Activated T-helper 17 cell treated with anti-CD3 and anti-CD28 coated beads, Interleukin-2, amount 50 U/mL, for 72 hours (primary cell): ENCODE measurements at regions not wholly inside any gene's neighbourhood (a gene's known extent, or its start where the extent isn't known, plus 50 kb on each side); places are given as distances from the start of the nearest gene placed in this dataset.
"Not testable (repeated sequence)": the region's sequence is repeated elsewhere in the genome, so short reads cannot be mapped to it uniquely, and the experiment has no call there.

Experiments
- ATAC-seq: fragments of 150-1000 bp; cut with Tn5 transposase; replicated peaks from 2 replicates; pipeline ENCODE4 v1.10.0; 2021; ENCODE audit warnings: mild to moderate bottlenecking, moderate library complexity
- H3K27ac Mint-ChIP-seq: one replicate; pipeline ENCODE4 v1.8.0; 2022; ENCODE audit warnings: mixed read lengths
- H3K27me3 Mint-ChIP-seq: one replicate; pipeline ENCODE4 v1.8.0; 2022; ENCODE audit warnings: mixed read lengths
- H3K36me3 Mint-ChIP-seq: one replicate; pipeline ENCODE4 v1.8.0; 2022; ENCODE audit warnings: low read depth, mild to moderate bottlenecking, mixed read lengths
- H3K4me1 Mint-ChIP-seq: one replicate; pipeline ENCODE4 v1.8.0; 2022; ENCODE audit warnings: mixed read lengths
- H3K4me3 Mint-ChIP-seq: one replicate; pipeline ENCODE4 v1.8.0; 2022; ENCODE audit warnings: mild to moderate bottlenecking, mixed read lengths
- H3K9me3 Mint-ChIP-seq: one replicate; pipeline ENCODE4 v1.8.0; 2022; ENCODE audit warnings: mixed read lengths

DNA sequence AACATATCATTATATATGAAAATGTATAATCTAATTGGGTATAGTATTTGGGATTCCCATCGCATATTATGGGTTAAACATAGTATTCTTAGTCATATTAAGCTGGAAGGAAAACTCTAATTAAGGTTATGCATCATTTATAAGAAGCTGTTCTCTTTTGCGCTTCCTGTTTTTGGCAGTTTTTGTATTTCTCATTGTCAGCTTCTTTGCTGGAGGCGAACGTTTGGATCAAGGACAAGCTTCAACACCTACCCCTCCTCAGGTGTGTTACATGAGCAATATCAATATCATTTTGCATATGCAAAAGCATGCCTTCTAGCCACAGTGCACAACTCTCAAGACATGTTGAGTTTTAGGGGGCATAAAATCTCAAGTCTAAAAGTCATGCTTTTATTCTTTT is 439.8 kb downstream of the TDRD3 start:
- H3K4me1 Mint-ChIP-seq = no peaks in the 10 kb centered on the region
- H3K9me3 Mint-ChIP-seq = peaks cover 8% of the 10 kb centered on the region
- H3K27me3 Mint-ChIP-seq = no peaks in the 10 kb centered on the region
- H3K36me3 Mint-ChIP-seq = no peaks in the 10 kb centered on the region
- ATAC-seq = no peak
- H3K27ac Mint-ChIP-seq = no peak overlapping the region
- H3K4me3 Mint-ChIP-seq = no peak overlapping the region

DNA sequence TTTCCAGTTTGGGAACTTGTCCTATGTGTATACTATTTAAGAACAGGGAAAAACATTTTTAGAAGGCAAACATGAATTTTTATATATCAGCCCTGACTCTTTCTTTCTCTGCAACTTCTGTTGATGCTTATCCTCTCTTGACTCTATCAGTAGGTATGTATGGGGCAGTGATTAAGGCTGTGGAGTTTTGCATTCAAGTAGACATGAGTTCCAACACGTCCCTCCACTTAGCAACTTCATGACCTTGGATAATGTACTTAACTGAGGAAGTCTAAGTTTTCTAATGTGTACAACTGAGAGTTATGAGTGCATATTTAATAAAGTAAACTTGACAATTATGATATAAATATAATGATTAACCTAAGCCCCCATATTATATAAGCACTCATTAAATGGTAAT is 414.6 kb downstream of the TDRD3 start:
- Mint-ChIP-seq H3K27ac (no peak overlapping the region), H3K9me3 (peaks cover 4% of the 10 kb centered on the region), H3K4me3 (no peak overlapping the region), H3K36me3 (no peaks in the 10 kb centered on the region), H3K27me3 (no peaks in the 10 kb centered on the region), H3K4me1 (no peaks in the 10 kb centered on the region)
- no peak for ATAC-seq

GRCh38 chr13:60805640-60806039 is 408.6 kb downstream of the TDRD3 start:
- ATAC-seq, H3K4me3 Mint-ChIP-seq, H3K4me1 Mint-ChIP-seq, H3K9me3 Mint-ChIP-seq, H3K36me3 Mint-ChIP-seq, H3K27ac Mint-ChIP-seq, H3K27me3 Mint-ChIP-seq: not testable (repeated sequence)

DNA sequence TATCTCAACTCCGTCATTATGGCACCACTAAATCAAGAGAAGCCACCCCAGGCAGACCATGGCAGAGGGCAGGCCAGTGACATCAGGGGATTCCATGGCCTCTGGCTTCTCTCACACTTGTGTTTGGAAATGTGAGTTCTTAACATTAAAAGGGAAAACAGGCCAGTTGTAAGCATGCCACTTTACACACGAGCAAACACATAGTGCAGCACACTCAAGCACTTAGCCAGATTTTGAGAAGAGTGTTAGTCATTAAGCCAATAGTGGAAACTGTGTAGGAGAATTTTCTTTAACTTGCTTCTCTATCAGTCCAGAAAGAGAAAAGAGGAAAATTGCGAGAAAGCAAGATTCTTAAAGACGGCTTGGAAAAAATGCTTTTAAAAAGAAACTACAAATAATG is 401.5 kb downstream of the TDRD3 start:
- Mint-ChIP-seq H3K36me3 (no peaks in the 10 kb centered on the region), H3K27me3 (no peaks in the 10 kb centered on the region), H3K9me3 (no peaks in the 10 kb centered on the region), H3K4me3 (no peak overlapping the region), H3K4me1 (no peaks in the 10 kb centered on the region), H3K27ac (no peak overlapping the region)
- ATAC-seq = no peak

DNA sequence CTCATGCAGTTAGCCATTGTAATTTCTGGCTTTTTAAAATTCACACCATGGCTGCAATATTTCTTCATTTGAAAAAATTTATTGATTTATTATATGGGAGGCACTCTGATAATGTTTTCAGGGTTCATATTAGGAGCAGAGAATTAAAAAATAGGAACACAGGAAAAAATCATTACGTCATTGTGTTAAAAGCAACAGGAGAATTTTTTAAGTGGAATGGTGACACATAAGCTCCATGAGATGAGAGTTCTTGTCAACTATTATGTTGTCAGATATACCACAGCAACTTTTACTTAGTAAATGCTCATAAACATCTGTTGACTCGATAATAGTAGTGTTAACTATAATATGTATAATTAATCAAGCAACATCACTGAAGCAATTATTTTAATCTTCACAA is 400.1 kb downstream of the TDRD3 start:
- Mint-ChIP-seq H3K4me3 (no peak overlapping the region), H3K27ac (no peak overlapping the region), H3K9me3 (no peaks in the 10 kb centered on the region), H3K36me3 (no peaks in the 10 kb centered on the region), H3K4me1 (no peaks in the 10 kb centered on the region), H3K27me3 (no peaks in the 10 kb centered on the region)
- ATAC-seq = no peak

DNA sequence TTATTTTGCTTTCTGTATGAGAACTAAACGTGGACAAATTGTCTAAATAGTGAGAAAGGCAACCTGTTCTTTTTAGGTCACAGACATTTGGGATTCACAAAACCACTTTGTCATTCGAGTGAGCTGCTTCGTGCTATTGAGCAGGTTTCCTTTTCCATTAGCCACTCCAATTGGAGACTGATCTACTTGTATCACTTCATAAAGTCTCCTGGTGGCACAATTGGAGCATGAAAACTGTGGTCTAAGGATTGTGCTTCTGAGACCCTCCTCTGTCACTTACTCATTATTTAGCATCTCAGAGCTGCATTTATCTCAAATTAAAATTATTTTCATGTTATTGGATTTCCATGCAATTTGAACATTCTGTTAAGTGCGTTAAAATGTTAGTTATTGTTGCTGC is 397.7 kb downstream of the TDRD3 start:
- H3K27me3 Mint-ChIP-seq = no peaks in the 10 kb centered on the region
- H3K36me3 Mint-ChIP-seq = no peaks in the 10 kb centered on the region
- H3K9me3 Mint-ChIP-seq = no peaks in the 10 kb centered on the region
- H3K27ac Mint-ChIP-seq = no peak overlapping the region
- ATAC-seq = no peak
- H3K4me3 Mint-ChIP-seq = no peak overlapping the region
- H3K4me1 Mint-ChIP-seq = no peaks in the 10 kb centered on the region

DNA sequence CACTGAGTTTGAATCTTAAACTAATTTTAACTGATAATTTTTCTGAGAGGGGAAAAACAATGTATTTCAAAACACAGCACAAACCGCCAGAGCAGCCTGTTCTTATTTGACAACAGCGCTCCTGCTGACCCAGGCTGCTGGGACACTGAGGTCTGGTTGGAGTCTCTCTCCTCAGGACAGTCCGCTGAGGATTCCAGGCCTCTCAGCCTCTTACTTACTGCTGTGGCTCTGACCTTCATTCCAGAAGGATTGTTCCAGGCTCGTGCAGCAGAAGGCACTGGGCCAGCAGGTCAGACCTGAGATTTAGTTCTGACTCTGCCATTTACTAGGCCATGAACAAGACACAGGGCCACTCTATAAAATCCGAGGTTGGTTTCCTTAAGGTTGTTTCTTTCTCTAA is 393.6 kb downstream of the TDRD3 start:
- H3K9me3 Mint-ChIP-seq = peaks cover 3% of the 10 kb centered on the region
- H3K4me3 Mint-ChIP-seq = no peak overlapping the region
- no peaks in the 10 kb centered on the region for H3K36me3 Mint-ChIP-seq
- no peak for ATAC-seq
- H3K27ac Mint-ChIP-seq = no peak overlapping the region
- H3K27me3 Mint-ChIP-seq = no peaks in the 10 kb centered on the region
- no peaks in the 10 kb centered on the region for H3K4me1 Mint-ChIP-seq

DNA sequence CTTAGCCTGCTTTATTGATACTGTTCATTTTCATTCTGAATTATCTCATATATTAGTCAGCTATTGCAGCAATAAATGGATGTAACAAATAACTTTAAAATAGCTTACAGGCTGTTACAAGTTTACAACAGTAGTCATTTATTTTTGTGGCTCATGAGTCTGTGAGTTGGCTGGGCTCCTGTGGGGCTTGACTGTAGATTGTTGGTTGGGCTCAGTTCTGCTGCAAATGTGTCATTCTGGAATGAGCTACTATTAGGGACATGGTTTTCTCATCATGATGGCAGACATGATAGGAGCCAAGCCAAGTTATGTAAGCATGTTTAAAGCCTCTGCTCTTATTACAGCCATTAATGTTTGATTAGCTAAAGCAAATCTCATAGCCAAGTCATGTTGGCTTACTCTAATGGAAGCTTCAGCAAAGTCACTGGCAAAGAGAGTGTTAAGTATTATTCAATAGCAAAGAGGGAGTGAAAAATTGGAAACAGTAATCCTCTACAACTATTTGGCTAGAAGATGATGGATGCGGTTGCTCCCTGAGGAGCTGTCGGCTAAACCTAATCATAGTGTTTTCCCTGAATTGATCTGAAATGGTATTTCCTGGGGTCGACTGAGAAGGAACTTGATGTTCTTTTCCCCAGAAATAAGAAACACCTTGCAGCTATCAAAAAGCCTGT is 391.3 kb downstream of the TDRD3 start:
- H3K27ac Mint-ChIP-seq = no peak overlapping the region
- peaks cover 4% of the 10 kb centered on the region for H3K9me3 Mint-ChIP-seq

GRCh38 chr13:60787083-60787482 is 390.1 kb downstream of the TDRD3 start:
- no peaks in the 10 kb centered on the region for H3K36me3 Mint-ChIP-seq
- no peaks in the 10 kb centered on the region for H3K27me3 Mint-ChIP-seq
- H3K27ac Mint-ChIP-seq = no peak overlapping the region
- H3K9me3 Mint-ChIP-seq = peaks cover 4% of the 10 kb centered on the region
- no peaks in the 10 kb centered on the region for H3K4me1 Mint-ChIP-seq
- no peak for ATAC-seq
- no peak overlapping the region for H3K4me3 Mint-ChIP-seq

More for the DNA sequence above, 391.3 kb downstream of the TDRD3 start:
- Mint-ChIP-seq H3K4me3 (no peak overlapping the region), H3K36me3 (no peaks in the 10 kb centered on the region), H3K4me1 (no peaks in the 10 kb centered on the region), H3K27me3 (no peaks in the 10 kb centered on the region)
- ATAC-seq = no peak

DNA sequence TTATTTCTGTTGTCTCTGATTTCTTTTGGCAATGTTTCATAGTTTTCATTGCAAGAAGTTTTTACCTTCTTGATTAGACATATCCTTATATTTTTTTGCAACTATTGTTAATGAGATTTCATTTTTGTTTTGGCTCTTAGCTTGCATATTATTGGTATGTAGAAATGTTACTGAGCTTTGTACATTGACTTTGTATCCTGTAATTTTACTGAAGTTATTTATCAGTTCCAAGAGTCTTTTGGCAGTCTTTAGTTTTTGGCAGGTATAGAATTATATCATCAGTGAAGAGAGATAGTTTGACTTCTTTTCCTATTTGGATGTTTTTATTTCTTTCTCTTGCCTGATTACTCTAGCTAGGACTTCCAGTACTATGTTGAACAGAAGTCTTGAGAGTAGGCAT is 375.7 kb downstream of the TDRD3 start:
- ATAC-seq = no peak
- Mint-ChIP-seq H3K27ac (no peak overlapping the region), H3K36me3 (no peaks in the 10 kb centered on the region), H3K27me3 (no peaks in the 10 kb centered on the region), H3K9me3 (no peaks in the 10 kb centered on the region), H3K4me3 (no peak overlapping the region), H3K4me1 (no peaks in the 10 kb centered on the region)

DNA sequence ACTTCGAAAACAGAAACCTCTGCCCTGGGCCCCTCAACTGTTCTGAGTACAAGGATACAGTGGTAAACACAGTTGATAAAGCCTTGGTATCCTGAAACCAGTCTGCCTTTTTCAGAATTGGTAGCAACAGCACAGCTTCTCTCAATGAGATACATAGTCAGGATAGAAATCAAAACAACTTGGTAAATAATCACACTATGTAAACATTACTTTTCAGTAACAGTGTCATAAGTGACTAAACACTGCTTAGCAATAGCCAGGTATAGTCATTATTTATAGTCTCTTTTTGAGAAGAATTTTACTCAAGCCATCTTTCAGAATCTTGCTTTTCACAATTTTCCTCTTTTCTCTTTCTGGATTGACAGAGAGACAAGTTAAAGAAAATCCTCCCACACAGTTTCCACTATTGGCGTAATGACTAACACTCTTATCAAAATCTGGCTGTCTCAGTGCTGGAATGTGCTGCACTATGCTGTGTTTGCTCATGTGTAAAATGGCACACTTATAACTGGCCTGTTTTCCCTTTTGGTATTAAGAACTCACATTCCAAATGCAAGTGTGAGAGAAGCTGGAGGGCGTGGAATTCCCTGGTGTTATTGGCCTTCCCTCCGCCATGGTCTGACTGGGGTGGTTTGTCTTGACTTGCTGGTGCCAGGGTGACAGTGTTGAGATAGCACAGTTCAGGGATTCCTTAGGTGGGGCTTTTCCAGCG is 368.8 kb downstream of the TDRD3 start:
- H3K9me3 Mint-ChIP-seq = no peaks in the 10 kb centered on the region
- no peak overlapping the region for H3K27ac Mint-ChIP-seq
- H3K36me3 Mint-ChIP-seq = no peaks in the 10 kb centered on the region
- no peak overlapping the region for H3K4me3 Mint-ChIP-seq
- H3K27me3 Mint-ChIP-seq = no peaks in the 10 kb centered on the region
- H3K4me1 Mint-ChIP-seq = no peaks in the 10 kb centered on the region
- no peak for ATAC-seq

DNA sequence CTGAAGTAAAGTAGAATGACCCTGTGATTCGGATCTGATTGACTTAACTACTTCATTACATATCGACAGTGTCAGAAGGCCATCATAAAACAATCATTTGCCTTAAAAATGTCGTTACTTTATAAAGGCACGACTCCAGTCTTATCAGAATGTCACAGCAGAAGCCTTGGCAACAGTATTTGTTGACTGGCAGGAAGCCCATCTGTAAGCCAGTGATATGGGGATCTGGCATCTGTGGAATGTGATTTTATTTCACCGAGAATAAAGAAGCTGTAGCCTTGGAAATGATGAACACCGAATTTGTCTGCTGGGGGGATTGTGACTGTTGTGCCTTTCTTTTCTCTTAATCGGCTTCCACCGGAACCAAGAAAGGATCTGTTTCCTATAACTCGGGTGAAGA is 362.5 kb downstream of the TDRD3 start:
- ATAC-seq = no peak
- no peak overlapping the region for H3K4me3 Mint-ChIP-seq
- H3K36me3 Mint-ChIP-seq = no peaks in the 10 kb centered on the region
- H3K4me1 Mint-ChIP-seq = no peaks in the 10 kb centered on the region
- peaks cover under 1% of the 10 kb centered on the region for H3K9me3 Mint-ChIP-seq
- H3K27me3 Mint-ChIP-seq = no peaks in the 10 kb centered on the region
- no peak overlapping the region for H3K27ac Mint-ChIP-seq

- no peaks in the 10 kb centered on the region for H3K4me1 Mint-ChIP-seq
- no peak for ATAC-seq
Measured at GRCh38 chr13:60758637-60759036, 361.6 kb downstream of the TDRD3 start.

GRCh38 chr13:60757501-60758215 is 360.6 kb downstream of the TDRD3 start:
- H3K36me3 Mint-ChIP-seq = no peaks in the 10 kb centered on the region

More at GRCh38 chr13:60758637-60759036, 361.6 kb downstream of the TDRD3 start:
- Mint-ChIP-seq H3K27me3 (no peaks in the 10 kb centered on the region), H3K27ac (no peak overlapping the region), H3K4me3 (no peak overlapping the region), H3K36me3 (no peaks in the 10 kb centered on the region), H3K9me3 (peaks cover 5% of the 10 kb centered on the region)

GRCh38 chr13:60756306-60756705 is 359.3 kb downstream of the TDRD3 start:
- peaks cover 7% of the 10 kb centered on the region for H3K9me3 Mint-ChIP-seq
- no peak overlapping the region for H3K4me3 Mint-ChIP-seq
- no peaks in the 10 kb centered on the region for H3K36me3 Mint-ChIP-seq
- ATAC-seq = no peak
- H3K27me3 Mint-ChIP-seq = no peaks in the 10 kb centered on the region
- H3K4me1 Mint-ChIP-seq = no peaks in the 10 kb centered on the region
- no peak overlapping the region for H3K27ac Mint-ChIP-seq

More at GRCh38 chr13:60757501-60758215, 360.6 kb downstream of the TDRD3 start:
- no peak for ATAC-seq
- no peaks in the 10 kb centered on the region for H3K27me3 Mint-ChIP-seq
- peaks cover 5% of the 10 kb centered on the region for H3K9me3 Mint-ChIP-seq
- no peak overlapping the region for H3K27ac Mint-ChIP-seq
- H3K4me3 Mint-ChIP-seq = no peak overlapping the region
- no peaks in the 10 kb centered on the region for H3K4me1 Mint-ChIP-seq
